HCT116 (cell line): ENCODE measurements at regions not wholly inside any gene's neighbourhood (a gene's known extent, or its start where the extent isn't known, plus 50 kb on each side); places are given as distances from the start of the nearest gene placed in this dataset.

Experiments used
- ATF3 ChIP-seq: IDR thresholded peaks from 2 replicates; pipeline ENCODE4 v1.6.1; 2012
- CBX3 ChIP-seq: IDR thresholded peaks from 2 replicates; pipeline ENCODE4 v1.6.1; 2012; ENCODE audit warnings: low read depth
- CTCF ChIP-seq, 3 experiments: fragments of 200-600 bp in 1 of 3; sonication (generic) in 1 of 3; IDR thresholded peaks in 2 of 3; conservative IDR thresholded peaks in 1 of 3; 2 replicates each; pipeline ENCODE4 v1.5.1; 2012 to 2017; ENCODE audit warnings: low read depth in 2 of 3, low read length in 2 of 3, antibody characterized with exemption in 1 of 3, borderline replicate concordance in 1 of 3, control low read depth in 1 of 3, mild to moderate bottlenecking in 1 of 3, mixed read lengths in 1 of 3, mixed run types in 1 of 3, moderate library complexity in 1 of 3; ENCODE audit not compliant: insufficient read depth in 1 of 3
- EZH2 ChIP-seq: fragments of 200-600 bp; sonication (generic); IDR thresholded peaks from 2 replicates; pipeline ENCODE4 v1.6.1; 2017; ENCODE audit warnings: antibody characterized with exemption, mixed run types
- EZH2phosphoT487 ChIP-seq: fragments of 200-600 bp; IDR thresholded peaks from 2 replicates; pipeline ENCODE4 v1.6.1; 2018; ENCODE audit warnings: antibody characterized with exemption, borderline replicate concordance
- POLR2A ChIP-seq: IDR thresholded peaks from 2 replicates; pipeline ENCODE4 v1.7.0; 2011; ENCODE audit warnings: borderline replicate concordance; ENCODE audit not compliant: insufficient read depth, insufficient read length; ENCODE audit errors: extremely low read depth
- POLR2AphosphoS5 ChIP-seq: IDR thresholded peaks from 2 replicates; pipeline ENCODE4 v1.6.1; 2011; ENCODE audit warnings: mild to moderate bottlenecking, low read depth, low read length, moderate library complexity
- RAD21 ChIP-seq: IDR thresholded peaks from 2 replicates; pipeline ENCODE4 v1.6.1; 2012; ENCODE audit warnings: low read depth, mild to moderate bottlenecking
- REST ChIP-seq: IDR thresholded peaks from 2 replicates; pipeline ENCODE4 v1.6.1; 2012; ENCODE audit warnings: low read depth
- SP1 ChIP-seq: IDR thresholded peaks from 2 replicates; pipeline ENCODE4 v1.6.1; 2012; ENCODE audit warnings: low read depth
- ZBTB33 ChIP-seq: IDR thresholded peaks from 2 replicates; pipeline ENCODE4 v1.6.1; 2011; ENCODE audit warnings: mild to moderate bottlenecking, low read length, moderate library complexity; ENCODE audit not compliant: insufficient replicate concordance; ENCODE audit errors: extremely low read depth
- ZNF274 ChIP-seq: fragments of 200-500 bp; sonication (Bioruptor generic); IDR thresholded peaks from 2 replicates; pipeline ENCODE4 v1.6.1; 2014; ENCODE audit warnings: mild to moderate bottlenecking, low read depth, low read length, inconsistent platforms

GRCh38 chr4:81845761-81846160 is 374.1 kb upstream of the RASGEF1B start:
- TF ChIP-seq CTCF (IDR thresholded peaks at IDR 0.05 in 2 of 3, conservative IDR thresholded peaks at IDR 0.05 in 1 of 3; ENCODE audit: borderline replicate concordance in 1 of 3, insufficient read depth in 1 of 3, low read depth in 2 of 3, low read length in 2 of 3) (no peak), EZH2 (no peak), POLR2AphosphoS5 (no peak), ZBTB33 (no peak), ZNF274 (no peak), EZH2phosphoT487 (no peak), SP1 (no peak), CBX3 (no peak), ATF3 (no peak), POLR2A (no peak), RAD21 (no peak), REST (no peak)
